NCI-H748 (cell line): ENCODE measurements at regions not wholly inside any gene's neighbourhood (a gene's known extent, or its start where the extent isn't known, plus 50 kb on each side); places are given as distances from the start of the nearest gene placed in this dataset.
"Not testable (repeated sequence)": the region's sequence is repeated elsewhere in the genome, so short reads cannot be mapped to it uniquely, and the experiment has no call there.

ENCODE experiments used
- DNase-seq: peaks from one replicate; lab custom pipeline; 2025; ENCODE audit not compliant: unreplicated experiment; lab: John Stamatoyannopoulos, UW

GRCh38 chr5:167096816-167097215, 1194.6 kb upstream of the WWC1 start:
- DNase-seq: no peak

DNA sequence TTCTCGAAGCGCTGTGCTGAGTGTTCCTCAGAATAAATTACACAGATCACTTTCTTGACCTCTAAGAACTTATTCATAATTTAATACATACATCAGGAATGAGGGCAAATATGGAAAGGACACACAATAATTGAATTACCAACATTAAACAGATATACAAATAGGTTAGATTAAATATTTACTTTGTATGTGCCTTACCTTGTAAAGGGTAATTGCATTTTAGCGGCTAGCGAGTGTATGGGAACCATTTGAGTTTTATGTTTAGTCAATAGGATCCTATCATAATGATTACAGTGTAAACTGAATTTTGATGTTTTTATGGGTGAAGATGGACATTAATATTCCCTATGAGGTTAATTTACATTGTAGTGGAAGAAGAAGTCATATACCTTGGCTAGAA, 1187.1 kb upstream of the WWC1 start:
- peak; percentile 14 for DNase-seq

- no peak for DNase-seq
Observed at GRCh38 chr5:167105941-167106340, 1185.5 kb upstream of the WWC1 start.

DNA sequence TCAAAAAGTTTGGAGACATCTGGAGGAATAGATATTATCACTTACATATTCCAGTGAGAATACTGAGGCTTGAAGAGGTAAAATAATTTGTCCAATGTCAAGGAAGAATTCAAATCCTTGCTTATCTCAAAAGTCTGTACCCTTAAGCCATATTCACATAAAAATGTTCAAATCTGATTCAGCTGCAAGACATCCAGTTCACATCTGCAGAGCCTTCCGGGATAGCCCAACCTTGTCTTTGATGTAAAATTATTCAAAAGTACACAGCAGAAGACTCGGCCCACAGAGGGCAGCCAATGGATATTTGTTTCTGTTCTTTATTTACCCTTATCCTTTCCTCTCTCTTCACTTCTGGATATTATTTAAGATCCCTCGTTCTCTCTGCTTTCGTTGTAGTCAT, 1183.8 kb upstream of the WWC1 start:
- no peak for DNase-seq

- not testable (repeated sequence) for DNase-seq
Observed at GRCh38 chr5:167108266-167108665, 1183.2 kb upstream of the WWC1 start.

DNA sequence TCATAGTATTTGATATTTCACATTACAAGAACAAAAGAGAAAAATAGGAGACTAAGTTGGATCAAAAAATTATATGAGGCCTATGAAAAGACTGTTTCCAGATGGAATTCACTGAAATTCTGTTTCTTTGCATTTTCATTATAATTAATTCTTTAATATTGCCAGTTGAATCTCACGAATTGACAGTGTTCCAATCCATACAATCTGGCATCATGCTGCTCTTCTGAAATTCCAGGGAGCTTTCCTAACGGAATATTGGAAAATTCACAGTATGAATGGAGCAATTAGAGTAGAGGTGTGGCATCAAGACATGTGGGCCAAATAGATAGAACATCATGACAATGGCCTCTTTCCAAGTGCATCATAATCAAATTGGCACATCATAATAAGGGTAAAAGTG, 1178.9 kb upstream of the WWC1 start:
- DNase-seq: no peak

- DNase-seq: no peak
Observed at GRCh38 chr5:167122267-167122666, 1169.2 kb upstream of the WWC1 start.

DNA sequence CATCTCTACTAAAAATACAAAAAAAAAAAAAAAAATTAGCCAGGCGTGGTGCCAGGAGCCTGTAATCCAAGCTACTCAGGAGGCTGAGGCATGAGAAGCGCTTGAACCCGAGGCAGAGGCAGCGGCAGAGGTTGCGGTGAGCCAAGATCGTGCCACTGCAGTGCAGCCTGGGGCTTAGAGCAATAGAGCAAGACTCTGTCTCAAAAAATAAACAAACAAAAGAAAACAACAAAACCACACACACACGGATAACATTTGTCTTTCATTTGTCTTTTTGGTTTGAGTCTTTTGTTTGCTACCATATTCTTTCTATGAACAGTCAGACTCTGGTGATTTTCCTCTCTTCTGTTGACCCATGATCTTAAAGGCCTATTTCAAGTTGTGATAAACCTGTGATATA, 1168.3 kb upstream of the WWC1 start:
- DNase-seq: no peak

GRCh38 chr5:167128581-167128980, 1162.9 kb upstream of the WWC1 start:
- no peak for DNase-seq

- no peak for DNase-seq
Observed at GRCh38 chr5:167140548-167141291, 1150.7 kb upstream of the WWC1 start.

DNA sequence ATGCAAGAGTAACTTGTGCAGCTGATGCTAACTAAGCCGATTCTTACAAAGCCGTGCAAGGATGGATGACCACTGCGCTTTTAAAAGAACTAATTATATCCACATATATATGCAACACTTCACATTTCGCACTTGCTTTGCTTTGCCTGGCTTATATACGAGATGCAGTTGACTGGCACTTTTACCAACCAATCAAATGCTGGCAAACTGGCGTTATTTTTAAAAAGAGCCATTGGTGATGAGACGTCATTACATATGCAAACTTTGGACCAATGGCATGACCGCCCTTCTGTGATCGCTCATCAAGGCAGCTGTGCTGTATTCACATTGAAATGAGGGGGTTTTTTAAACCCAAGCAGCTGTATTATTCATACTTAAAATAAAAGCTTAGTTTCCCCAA, 1147.7 kb upstream of the WWC1 start:
- DNase-seq: no peak

DNA sequence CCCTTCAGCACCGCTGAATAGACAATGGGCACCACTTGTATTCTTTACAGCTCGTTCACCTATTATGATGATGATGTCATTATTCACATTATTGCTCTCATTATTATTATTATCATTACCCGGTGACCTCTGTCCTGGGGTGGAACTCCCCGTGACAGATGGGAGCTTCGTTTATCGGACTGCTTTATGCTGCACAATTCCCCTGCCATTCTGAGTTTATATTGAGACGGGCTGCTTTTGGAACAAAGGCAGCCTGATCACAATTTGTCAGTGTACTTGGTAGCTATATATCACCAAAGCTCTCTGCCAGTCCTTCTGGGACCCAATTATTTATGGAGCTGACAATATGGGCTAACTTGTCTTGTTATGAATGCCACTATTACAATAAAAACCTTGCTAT, 1145.6 kb upstream of the WWC1 start:
- DNase-seq: no peak

GRCh38 chr5:167147879-167148278, 1143.6 kb upstream of the WWC1 start:
- no peak for DNase-seq

DNA sequence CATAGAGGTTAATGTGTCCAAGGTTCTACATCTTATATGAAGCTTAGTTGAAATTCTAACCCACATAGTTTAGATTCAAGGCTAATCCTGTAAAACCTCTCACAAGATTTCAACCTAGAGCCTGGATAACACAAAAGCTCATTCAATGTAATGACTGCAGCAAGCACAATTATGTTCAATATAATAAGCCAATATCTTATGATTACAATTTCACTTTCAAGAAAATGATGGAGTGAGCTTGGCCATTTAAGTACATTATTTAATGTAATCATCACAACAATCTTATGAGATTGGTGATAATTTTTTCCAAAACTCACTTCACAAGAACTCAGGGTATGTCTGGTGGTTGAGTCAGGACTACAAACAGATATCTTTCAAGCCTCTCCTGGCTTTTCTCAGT, 1140.8 kb upstream of the WWC1 start:
- DNase-seq: no peak

GRCh38 chr5:167152561-167152960, 1138.9 kb upstream of the WWC1 start:
- DNase-seq: no peak

DNA sequence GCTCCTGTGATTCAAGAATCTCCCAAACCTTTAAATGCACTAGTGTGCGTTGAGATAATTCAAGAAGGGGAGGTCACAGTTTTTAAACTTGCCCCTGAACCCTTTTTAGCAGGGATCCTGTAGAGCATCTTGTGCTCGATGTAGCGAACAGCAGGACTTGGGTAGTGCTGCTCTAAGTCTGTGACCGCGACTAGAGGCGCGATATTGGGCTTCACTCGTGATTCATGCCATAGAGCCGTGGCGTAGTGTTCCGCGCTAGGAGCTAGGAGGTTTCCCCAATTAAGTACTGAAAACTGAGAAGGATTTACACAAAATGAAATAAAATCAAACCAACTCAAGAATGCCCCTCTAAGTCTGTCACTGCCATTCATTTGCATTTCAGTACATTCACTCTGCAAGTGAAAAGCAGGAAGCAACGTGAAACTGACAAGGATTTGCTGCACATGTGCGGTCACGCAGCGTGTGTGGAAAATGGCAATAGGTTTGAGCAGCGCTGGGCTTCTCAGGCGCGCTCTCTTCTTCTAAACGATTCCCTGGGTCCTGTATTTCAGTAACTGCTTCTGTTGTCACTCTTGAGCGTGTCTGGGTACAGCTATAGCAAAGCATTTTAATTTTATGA, 1135.9 kb upstream of the WWC1 start:
- DNase-seq: no peak

- DNase-seq: no peak
Observed at GRCh38 chr5:167156446-167156845, 1135.0 kb upstream of the WWC1 start.

- no peak for DNase-seq
Observed at GRCh38 chr5:167158588-167158987, 1132.9 kb upstream of the WWC1 start.

DNA sequence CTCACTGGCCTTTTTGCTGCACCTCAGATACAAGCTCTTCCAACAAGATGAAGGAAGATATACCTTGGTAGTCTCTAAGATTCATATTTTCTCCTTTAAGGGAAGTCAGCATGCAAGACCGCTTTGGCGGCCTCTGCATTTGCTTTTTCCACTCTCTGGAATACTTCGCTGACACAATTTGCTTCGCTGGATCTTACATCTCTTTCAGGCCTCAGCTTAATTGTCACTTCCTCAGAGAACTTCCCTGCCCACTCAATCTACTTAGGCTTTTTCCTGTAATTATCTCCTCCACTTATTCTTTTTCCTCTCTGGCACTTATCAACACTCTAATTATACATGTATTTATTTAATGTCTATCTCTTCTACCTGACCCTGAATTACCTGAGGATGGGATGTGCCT, 1131.1 kb upstream of the WWC1 start:
- DNase-seq: no peak

- DNase-seq: no peak
Observed at GRCh38 chr5:167166696-167167095, 1124.7 kb upstream of the WWC1 start.

DNA sequence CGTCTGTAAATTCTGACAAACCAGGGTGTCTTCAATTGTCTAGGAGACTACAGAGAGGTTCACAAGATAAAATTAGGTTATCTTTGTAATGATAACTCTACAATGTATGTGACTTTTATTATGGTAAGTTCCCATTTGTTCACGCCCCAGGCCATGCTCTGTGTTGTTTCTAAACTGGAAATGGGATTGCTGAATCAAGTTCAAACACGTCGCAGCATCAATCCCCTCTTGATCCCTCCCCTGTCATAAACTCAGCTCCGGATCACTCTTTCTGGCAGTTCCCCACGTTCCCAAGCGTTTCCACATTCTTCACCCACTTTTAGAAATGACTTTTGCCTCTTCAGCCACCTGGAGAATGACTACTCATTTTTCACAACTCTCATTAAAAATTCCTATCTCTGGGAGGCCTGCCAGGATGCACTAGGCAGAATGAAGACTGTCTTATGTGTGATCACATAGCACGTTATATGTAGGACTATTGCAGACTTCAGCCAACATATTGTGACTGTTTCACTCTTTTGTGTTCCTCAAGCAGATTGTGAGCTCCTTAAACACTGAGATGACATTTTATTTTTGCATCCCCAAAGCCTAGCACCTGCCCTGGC, 1124.2 kb upstream of the WWC1 start:
- no peak for DNase-seq

DNA sequence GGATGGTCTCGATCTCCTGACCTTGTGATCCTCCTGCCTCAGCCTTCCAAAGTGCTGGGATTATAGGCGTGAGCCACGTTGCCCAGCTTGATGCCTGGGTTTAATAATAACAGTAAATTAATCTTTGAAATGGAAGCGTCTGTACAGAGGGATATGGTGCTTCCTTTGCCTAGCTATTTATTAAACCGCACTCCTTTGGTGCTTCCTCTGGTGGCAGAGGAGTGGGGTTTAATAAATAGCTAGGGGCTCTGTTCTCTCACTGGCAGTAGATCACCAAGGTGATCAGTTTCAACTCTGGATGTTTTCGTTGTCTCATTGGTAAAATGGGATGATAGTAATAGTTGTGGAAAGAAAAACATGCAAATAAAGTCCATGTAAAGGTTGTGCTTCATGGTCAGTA, 1122.5 kb upstream of the WWC1 start:
- DNase-seq: no peak

DNA sequence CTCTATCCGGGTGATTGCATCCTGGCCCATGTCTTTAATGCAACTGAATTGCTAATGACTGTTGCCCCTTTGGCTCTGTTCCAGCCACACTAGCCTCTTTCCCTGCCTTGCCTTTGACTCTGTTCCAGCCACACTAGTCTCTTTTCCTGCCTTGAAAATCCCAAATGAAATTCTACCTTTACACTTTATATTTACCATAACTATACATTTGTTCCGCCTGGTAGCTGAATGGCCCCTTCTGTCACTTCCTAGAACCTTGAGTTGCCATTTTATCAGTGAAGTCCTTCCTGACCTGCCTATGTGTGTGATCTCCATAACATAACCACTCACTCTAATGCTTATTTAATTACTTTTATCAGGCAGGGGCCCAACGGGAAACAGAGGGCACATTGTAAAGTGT, 1120.4 kb upstream of the WWC1 start:
- DNase-seq: no peak
